ENCODE measurements at regions not wholly inside any gene's neighbourhood (a gene's known extent, or its start where the extent isn't known, plus 50 kb on each side); places are given as distances from the start of the nearest gene placed in this dataset.

DNA sequence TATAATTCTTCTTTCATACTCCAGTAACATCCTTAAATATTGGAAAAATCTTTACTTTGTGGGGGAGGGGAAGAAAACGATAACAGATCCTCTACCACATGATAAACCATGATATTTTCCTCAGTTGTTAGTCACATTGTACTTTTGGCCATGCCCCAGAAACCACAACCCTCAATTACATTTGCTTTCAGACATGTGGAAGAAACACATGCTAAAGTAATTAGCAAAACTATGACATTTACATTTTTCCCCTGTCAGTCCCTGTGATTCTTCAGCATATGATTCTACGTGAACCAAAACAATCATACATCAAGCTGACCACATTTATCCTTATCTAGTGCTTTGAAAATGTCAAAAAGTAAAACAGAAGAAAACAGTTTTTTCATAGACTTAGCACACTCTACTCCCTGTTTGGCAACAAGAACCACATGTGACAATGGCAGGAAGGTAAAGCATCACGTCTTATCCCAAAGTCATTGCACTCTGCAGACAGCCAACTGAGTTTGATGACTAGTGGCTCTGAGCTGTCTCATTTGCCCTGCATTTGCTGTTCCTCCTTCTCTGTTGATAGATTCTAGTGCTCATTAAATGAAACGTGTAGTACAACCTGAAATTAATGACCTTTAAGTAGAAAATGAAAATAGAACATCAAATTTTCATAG, 505.8 kb upstream of the MARCKS start:
- TF ChIP-seq Cebpa-rat (IDR thresholded peaks at IDR 0.05): no peak
- H3K4me2 ChIP-seq: no peak overlapping the region
- no peaks in the 10 kb centered on the region for H3K9me3 ChIP-seq (replicated peaks in 1 of 11)
- no peak overlapping the region for H3K9ac ChIP-seq
- H3K36me3 ChIP-seq: no peaks in the 10 kb centered on the region
- H3K27me3 ChIP-seq: no peaks in the 10 kb centered on the region
- H3K27ac ChIP-seq: no peak overlapping the region
- H4K20me1 ChIP-seq: no peaks in the 10 kb centered on the region
- no peaks in the 10 kb centered on the region for H3K4me1 ChIP-seq
- H3K4me3 ChIP-seq: no peak overlapping the region

DNA sequence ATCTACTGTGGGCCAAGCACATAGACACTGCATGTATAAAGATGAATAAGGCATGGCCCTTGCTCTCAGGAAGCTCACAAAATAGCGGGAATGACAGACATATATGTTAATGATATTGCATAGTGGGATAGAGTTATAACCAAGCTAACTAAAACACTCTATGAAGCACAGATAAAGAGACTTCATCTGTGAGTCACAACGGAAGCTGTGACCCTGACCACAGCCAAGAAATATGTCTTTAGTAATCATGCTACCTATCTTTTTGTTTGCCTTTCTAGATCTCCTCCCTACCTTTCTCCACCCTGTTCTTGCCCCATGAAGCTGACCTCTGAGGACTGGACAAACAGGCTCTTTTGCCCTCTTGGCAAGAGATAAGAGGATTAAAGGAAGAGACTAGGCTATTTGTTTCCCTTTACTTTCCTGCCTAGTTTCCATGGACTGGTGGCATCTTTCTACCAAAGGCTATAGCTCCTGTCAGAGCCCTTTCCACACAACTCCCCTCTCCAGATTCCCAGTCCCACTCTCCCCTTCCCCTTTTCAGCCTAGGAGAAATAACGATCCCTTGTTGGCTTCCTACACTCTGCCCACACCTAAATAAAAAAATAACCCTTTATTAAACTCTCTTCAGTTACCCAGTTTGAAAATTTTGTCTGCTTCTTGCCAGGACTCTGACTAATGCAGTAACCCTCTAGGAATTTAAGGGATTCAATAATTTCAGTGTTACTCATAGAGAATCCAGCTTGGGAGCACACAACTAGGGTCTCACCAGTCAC, 504.9 kb upstream of the MARCKS start:
- no peaks in the 10 kb centered on the region; a peak in 1 of 22 replicates for H3K27me3 ChIP-seq
- H3K36me3 ChIP-seq: no peaks in the 10 kb centered on the region
- no peak overlapping the region for H3K4me2 ChIP-seq
- no peak overlapping the region for H3K9ac ChIP-seq
- no peak for TF ChIP-seq Cebpa-rat (IDR thresholded peaks at IDR 0.05)
- H3K27ac ChIP-seq: no peak overlapping the region
- H3K4me1 ChIP-seq: no peaks in the 10 kb centered on the region
- no peak overlapping the region for H3K4me3 ChIP-seq
- no peaks in the 10 kb centered on the region for H4K20me1 ChIP-seq
- H3K9me3 ChIP-seq (replicated peaks in 1 of 11): no peaks in the 10 kb centered on the region

DNA sequence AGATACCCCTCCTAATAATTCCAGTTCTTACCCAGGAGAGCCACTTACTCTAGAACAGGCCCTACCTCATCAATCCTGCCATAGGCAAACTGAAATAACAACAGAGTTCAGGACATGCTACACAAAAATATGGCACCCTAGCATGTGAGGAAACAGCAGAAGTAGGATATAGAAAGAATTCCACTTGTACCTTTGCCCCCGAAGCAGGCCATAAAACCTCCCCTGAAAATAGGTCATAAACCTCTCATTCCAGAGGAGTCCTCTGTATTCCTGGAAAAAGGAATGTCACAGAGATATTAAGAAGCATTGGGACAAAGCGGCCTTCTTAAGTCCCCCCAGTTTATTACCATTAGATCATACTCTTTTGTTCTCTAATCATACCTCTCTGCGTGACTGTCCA, 504.3 kb upstream of the MARCKS start:
- Histone ChIP-seq H3K9ac (no peak overlapping the region), H3K27ac (no peak overlapping the region), H3K9me3 (replicated peaks in 1 of 11) (no peaks in the 10 kb centered on the region), H3K27me3 (no peaks in the 10 kb centered on the region; a peak in 1 of 22 replicates), H3K36me3 (no peaks in the 10 kb centered on the region), H3K4me2 (no peak overlapping the region), H4K20me1 (no peaks in the 10 kb centered on the region), H3K4me1 (no peaks in the 10 kb centered on the region), H3K4me3 (no peak overlapping the region)
- TF ChIP-seq Cebpa-rat (IDR thresholded peaks at IDR 0.05): no peak

DNA sequence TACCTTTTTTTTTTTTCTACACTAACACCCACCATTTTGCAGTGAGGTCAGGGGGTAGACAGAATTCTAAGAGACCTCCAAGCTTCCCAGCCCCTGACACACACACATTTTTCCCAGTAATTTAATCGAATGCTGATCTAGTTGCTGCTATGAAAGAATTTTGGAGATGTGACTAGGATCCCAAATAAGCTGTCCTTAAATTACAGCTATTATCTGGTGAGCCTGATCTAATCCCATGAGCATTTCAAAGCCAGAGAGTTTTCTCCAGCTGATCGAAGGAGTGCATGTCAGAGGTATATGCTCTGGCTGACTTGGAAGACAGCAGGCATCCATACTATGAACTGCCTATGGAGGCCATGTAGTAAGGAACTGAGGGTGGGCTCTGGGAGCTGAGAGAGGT, 503.8 kb upstream of the MARCKS start:
- H3K4me1 ChIP-seq: no peaks in the 10 kb centered on the region
- H3K27me3 ChIP-seq: no peaks in the 10 kb centered on the region; a peak in 1 of 22 replicates
- no peak overlapping the region for H3K4me2 ChIP-seq
- TF ChIP-seq Cebpa-rat (IDR thresholded peaks at IDR 0.05): no peak
- H3K4me3 ChIP-seq: no peak overlapping the region
- H3K36me3 ChIP-seq: no peaks in the 10 kb centered on the region
- H3K9ac ChIP-seq: no peak overlapping the region
- H3K27ac ChIP-seq: no peak overlapping the region
- no peaks in the 10 kb centered on the region for H3K9me3 ChIP-seq (replicated peaks in 1 of 11)
- no peaks in the 10 kb centered on the region for H4K20me1 ChIP-seq

DNA sequence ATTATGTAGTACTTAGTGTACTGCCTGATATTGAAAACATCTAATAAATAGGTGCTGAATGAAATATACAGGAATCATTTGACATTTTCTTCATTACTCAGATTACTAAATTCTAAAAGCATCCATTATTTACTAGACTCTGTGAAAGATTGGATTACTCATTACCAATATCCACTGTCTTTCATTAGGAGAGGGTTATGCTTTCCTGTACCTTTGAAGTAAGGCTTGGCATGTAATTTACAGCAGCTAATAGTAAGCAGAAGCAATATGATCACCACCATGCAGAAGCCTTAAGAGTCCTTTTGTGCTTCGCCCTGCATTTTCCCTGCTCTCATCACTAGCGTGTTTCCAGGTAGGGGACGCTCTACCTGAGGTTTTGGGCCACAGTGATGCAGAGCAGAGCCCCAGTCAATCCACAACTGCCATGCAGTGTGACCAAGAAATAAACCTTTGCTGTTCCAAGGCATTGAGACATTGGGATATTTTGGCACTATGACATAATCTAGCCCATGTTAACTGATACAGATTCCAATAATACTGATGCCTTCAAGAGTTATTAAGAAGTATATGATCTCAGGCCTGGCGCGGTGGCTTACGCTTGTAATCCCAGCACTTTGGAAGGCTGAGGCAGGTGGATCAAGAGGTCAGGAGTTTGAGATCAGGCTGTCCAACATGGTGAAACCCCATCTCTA, 502.8 kb upstream of the MARCKS start:
- no peak overlapping the region for H3K27ac ChIP-seq
- no peak for TF ChIP-seq Cebpa-rat (IDR thresholded peaks at IDR 0.05)

DNA sequence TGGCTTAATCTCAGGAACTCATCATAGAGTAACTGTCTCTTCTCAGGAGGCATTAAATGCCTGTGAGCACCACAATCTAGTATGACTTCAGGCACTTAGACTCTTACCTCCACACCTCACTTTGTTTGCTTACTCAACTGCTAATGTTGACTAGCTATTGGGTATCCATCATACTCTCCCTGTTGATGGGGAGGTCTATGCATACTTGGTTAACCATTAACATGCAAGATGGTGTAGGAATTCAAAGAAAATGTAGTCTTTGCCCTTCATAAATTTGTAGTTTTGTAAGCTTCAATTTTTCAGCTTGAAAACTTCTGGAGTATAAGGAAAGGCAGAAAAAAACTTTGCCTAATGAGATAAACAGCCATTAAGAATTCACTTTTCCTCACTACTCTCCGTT, 501.0 kb upstream of the MARCKS start:
- no peak overlapping the region for H3K4me2 ChIP-seq
- H3K36me3 ChIP-seq: no peaks in the 10 kb centered on the region
- H3K4me3 ChIP-seq: no peak overlapping the region
- H3K27ac ChIP-seq: no peak overlapping the region
- peaks cover 0 to 8% (median 0%) of the 10 kb centered on the region in 10 experiments; a peak in 3 of 20 replicates for H3K4me1 ChIP-seq
- no peaks in the 10 kb centered on the region for H4K20me1 ChIP-seq
- no peaks in the 10 kb centered on the region; a peak in 1 of 22 replicates for H3K27me3 ChIP-seq
- no peak for TF ChIP-seq Cebpa-rat (IDR thresholded peaks at IDR 0.05)
- H3K9me3 ChIP-seq (replicated peaks in 1 of 11): no peaks in the 10 kb centered on the region
- no peak overlapping the region for H3K9ac ChIP-seq

More for the DNA sequence above, 502.8 kb upstream of the MARCKS start:
- H3K4me1 ChIP-seq: peaks cover 0 to 1% (median 0%) of the 10 kb centered on the region in 10 experiments; a peak in 1 of 20 replicates
- no peaks in the 10 kb centered on the region; a peak in 1 of 22 replicates for H3K27me3 ChIP-seq
- H3K4me2 ChIP-seq: no peak overlapping the region
- H4K20me1 ChIP-seq: no peaks in the 10 kb centered on the region
- H3K9me3 ChIP-seq (replicated peaks in 1 of 11): no peaks in the 10 kb centered on the region
- no peak overlapping the region for H3K4me3 ChIP-seq
- no peaks in the 10 kb centered on the region for H3K36me3 ChIP-seq
- no peak overlapping the region for H3K9ac ChIP-seq

DNA sequence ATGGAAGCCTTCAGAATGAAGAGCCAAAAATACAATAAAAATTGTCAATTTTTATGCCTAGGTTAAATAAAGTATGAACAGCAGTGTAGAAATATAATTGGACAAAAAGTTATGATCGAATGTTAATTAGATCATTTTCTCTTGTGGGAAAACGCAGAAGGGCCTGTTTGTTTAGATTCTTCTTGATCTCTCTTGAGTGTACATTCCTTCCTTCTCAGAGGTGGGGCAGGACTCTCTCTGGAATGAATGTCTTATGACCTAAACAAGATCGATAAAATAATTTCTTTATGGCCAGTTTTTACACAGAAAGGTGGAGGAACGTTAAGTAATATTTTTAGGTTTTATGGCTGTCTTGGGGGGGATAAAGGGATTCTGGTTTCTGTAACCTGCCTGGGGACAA, 500.1 kb upstream of the MARCKS start:
- H3K27ac ChIP-seq: no peak overlapping the region
- H4K20me1 ChIP-seq: no peaks in the 10 kb centered on the region
- no peaks in the 10 kb centered on the region; a peak in 1 of 22 replicates for H3K27me3 ChIP-seq
- H3K4me1 ChIP-seq: peaks cover 0 to 8% (median 0%) of the 10 kb centered on the region in 10 experiments; a peak in 3 of 20 replicates
- no peak overlapping the region for H3K9ac ChIP-seq
- H3K4me3 ChIP-seq: no peak overlapping the region
- H3K9me3 ChIP-seq (replicated peaks in 1 of 11): no peaks in the 10 kb centered on the region
- no peak for TF ChIP-seq Cebpa-rat (IDR thresholded peaks at IDR 0.05)
- H3K36me3 ChIP-seq: no peaks in the 10 kb centered on the region
- H3K4me2 ChIP-seq: no peak overlapping the region

DNA sequence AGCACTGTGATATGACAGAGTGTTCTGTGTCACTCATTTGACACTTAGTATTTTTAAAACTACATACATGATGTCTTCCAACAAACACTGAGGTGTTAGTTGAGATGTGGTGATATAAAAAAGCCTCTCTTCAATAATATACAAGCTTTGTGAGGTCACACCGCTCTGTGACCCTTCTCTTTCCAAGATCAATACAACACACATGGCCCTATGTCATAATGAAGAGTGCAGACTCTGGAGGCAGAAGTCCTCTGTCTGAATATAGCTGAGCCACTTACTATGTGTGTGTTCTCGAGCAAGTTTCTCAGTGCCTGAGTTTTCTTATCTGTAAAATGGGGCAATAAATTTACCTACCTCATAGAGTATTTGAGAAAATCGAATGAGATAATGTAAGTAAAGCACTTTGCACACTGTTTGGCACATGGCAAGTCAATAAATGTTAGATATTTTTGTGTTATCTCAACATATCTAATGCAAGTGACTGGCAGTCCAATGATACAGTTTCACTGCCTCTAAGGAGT, 499.0 kb upstream of the MARCKS start:
- no peak overlapping the region for H3K4me3 ChIP-seq
- H4K20me1 ChIP-seq: no peaks in the 10 kb centered on the region
- no peak overlapping the region for H3K4me2 ChIP-seq
- no peak for TF ChIP-seq Cebpa-rat (IDR thresholded peaks at IDR 0.05)
- no peak overlapping the region for H3K27ac ChIP-seq
- H3K36me3 ChIP-seq: no peaks in the 10 kb centered on the region
- no peaks in the 10 kb centered on the region for H3K9me3 ChIP-seq (replicated peaks in 1 of 11)
- peaks cover 0 to 8% (median 3%) of the 10 kb centered on the region in 10 experiments; a peak in 3 of 20 replicates for H3K4me1 ChIP-seq
- H3K9ac ChIP-seq: no peak overlapping the region
- no peaks in the 10 kb centered on the region; a peak in 1 of 22 replicates for H3K27me3 ChIP-seq

Data from BLaER1 treated with 17β-estradiol and CSF1 and Interleukin-3, amounts not matched to agents 10 nM and 100 nM (cell line).